HG02885 (cell line): ENCODE measurements at regions not wholly inside any gene's neighbourhood (a gene's known extent, or its start where the extent isn't known, plus 50 kb on each side); places are given as distances from the start of the nearest gene placed in this dataset.

ENCODE experiments used
- ATAC-seq: cut with Tn5 transposase; IDR thresholded peaks from one replicate; pipeline ENCODE4 v1.9.1; 2021; ENCODE audit warnings: mild to moderate bottlenecking; ENCODE audit not compliant: unreplicated experiment, poor library complexity

DNA sequence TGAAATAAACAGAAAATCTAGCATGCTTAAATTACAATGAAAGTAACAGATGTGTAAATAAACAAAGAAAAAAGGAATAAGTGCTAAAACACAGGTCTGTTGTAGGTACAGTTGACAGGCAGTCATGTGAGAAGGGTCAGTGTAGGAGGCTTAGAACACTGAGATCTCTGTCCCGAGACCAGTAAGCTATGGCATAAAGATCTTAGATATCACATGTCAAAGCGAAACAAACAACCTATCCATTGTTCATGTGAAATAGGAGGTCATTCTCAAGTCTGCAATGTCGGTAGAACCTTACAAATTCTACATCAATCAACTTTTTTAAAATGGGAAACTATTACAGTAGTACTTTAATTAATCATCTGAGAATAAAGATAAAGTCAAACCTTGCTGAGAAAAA lies 428.9 kb upstream of the ADGRL2 start:
- ATAC-seq, result no peak

DNA sequence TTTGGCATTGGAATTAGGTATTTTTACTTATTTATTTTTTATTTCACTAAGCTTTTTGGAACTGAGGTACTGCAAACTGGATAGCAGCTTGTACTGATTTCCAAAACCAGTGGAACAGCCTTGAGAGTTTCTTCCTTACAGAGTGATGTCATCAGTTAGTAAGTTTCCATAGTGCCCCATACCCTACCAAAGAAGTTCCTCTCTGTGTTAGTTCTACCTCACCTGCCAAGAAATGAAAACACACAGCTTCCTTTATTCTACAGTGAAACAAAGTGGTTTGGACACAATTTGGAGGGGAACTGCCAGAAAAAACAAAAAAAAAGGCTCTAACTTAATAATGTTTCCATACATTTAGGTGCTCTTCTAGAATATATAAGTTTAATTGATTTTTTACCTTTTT lies 430.9 kb upstream of the ADGRL2 start:
- ATAC-seq, result no peak

DNA sequence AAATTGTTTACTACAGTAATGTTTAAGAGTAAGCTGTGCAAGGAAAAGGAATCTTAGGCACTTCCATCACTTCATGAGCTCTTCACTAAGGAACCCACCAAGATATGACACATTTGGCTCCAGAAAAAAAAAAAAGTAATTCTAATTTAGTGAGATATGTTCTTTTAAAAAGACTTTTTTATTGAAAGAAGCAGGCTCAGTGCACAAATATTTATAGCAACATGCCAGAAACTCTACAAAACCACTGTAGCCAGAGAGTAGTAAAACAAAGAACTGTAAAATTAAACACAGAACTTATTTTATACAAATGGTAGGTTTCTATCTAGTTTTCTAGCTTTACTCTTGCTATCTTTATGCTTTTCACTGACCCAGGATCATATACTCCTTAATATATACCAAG lies 434.6 kb upstream of the ADGRL2 start:
- no peak for ATAC-seq

DNA sequence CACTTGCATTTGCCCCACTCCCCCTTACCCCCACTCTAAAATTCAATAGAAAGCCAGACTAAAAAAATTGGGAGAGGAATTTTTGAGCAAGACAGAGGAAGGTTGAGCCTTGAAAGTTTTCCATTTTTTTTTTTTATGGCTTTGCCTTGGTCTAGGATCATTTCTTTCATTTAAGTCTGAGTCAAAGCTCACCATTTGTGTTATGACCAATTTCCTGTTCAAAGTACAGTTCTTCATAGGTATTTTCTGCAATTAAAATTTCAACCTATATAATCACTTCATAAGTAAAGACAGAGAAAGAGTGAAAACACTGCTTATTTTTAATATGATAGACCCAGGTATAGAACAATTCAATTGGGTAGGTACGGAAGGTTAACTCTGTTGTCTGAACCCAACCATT lies 436.6 kb upstream of the ADGRL2 start:
- no peak for ATAC-seq

DNA sequence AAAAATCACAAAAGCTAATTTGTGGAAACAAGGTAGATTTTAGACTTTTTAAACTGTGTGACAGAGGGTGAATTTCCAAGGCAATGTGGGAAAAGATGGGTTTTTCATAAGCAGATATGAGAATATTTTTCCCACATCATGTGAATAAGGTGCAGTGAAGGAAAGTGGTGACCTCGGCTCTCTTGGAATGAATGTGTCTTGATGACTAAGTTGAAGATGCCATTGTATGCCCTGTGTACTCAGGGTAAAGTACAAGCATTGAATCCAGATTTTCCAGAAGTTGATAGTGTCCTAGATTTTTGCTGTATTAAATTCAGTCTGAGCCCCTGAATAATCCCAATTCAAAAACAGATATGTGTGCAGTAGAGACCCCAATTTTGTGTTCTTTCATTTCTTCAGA lies 442.6 kb upstream of the ADGRL2 start:
- ATAC-seq, result no peak

DNA sequence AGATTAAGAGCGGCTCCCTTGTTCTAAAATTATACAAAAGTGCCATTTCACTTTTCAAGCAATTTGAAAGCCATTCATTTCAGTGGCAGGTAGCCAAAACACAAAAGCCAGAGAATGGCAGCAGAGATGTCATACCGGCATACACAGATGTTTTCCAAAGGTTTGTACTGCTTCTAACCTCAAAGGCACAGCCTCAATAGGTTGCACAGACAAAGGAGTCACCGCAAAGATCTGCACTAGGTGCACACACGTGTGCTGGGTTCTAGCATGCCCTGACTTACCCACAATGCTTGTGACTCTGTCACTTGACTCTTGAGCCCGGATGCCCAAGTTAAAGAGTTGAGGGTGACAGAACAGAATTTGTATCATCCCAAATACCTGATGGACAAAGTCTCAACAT lies 448.9 kb upstream of the ADGRL2 start:
- no peak for ATAC-seq

DNA sequence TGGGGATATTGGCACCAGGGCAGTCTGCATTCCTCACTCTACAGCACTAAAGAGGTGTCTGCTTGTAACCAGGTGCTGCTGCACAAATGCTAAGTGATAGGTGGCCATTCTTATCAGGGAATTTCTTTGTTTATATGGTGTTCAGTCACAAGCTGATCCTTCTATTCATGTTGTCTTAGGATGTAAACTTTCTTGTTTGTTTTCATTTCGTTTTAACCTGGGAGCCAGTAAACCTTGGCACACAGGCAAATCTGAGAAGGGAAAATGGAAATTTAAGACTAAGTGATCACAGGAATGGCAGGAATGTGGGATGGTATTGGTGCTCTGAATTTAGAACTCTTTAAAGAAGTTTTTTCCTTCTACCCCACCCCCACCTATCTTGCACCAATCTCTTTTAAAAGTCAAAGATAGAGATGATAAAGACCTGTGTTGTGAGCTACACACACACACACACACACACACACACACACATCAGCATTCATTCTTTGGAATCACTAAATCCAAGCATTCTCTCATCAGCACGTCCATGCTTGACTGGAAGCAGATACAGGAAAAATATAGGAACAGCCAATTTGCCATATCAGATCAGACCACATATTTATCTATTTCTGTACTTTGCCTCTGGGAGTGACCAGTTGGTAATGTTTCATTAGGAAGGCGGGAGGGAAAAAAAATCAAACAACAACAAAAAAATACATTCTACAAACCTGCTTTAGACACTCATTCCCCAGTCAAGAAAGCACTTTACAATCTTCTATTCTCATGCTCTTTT lies 451.4 kb upstream of the ADGRL2 start:
- no peak for ATAC-seq

DNA sequence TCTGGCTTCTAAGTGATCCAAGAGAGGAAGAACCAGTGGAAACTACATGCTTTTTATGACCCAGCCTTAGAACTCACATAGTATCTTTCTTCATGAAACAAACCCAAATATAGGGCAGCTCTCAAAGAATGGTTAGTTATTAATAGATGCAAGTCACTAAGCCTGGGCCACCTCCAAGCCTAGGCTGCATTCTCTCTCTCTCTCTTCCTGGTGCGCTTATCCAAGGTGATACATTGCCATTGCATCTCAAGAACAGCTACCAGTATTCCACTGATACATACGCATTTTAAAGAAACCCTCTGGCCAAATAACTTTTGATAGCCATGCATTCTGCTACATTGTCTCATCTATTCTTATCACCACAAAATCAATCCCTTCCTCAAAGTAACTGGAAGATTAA lies 455.6 kb upstream of the ADGRL2 start:
- ATAC-seq, result no peak

DNA sequence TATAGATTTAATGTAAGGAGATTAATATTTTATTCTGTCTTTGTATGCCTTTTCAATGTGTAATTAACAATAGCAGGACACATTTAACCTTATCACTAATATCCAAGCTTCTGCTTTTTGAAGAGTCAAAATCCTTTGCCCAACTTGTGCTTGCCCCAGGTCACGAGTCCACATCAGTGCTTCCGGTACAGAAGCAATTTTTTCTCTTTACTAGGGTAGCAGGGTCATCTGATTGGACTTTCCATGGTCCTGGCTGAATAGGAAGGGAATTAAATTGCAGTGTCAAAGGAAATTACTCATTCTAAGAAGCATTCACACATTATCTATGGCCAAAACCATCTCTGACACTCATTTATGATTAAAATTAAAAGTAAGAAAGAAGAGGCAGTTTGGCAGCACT lies 460.5 kb upstream of the ADGRL2 start:
- ATAC-seq, result no peak

DNA sequence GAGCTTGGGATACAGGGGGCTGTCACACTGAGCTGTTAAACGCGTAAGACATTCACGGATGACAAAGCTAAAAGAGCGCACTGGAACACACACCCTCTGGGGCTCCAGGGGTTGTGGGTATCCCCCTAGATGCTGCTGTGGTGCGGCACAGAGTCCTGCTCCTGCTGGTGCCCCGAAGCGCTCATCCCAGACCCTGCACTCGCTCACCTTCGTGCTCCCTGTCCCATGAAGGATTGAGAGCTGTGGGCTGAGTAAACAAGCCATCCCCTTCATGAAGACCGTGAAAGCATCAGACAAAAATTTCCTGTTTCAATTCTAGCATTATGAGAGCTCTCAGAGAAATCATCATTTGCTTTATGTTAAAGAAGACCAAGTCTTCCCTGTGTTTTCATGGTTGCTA lies 463.5 kb upstream of the ADGRL2 start:
- no peak for ATAC-seq

DNA sequence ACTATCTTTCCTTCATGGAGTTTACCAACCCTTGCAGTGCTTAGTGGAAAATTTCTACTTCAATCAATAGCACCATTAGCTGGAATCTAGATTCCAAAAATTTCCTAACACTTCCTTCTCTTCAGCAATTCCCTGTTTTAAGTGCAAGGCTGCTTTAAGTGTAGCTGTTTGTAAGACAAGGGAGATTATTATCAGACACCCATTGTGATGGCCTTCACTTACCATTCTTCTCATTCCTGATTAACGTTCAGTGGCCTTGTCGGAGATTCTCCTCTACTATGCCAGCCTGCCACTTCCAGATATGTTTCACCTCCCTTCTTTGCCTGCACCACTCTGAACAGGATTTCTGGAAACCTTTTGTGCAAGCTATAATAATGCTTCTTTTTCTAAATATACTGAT lies 464.9 kb upstream of the ADGRL2 start:
- no peak for ATAC-seq

DNA sequence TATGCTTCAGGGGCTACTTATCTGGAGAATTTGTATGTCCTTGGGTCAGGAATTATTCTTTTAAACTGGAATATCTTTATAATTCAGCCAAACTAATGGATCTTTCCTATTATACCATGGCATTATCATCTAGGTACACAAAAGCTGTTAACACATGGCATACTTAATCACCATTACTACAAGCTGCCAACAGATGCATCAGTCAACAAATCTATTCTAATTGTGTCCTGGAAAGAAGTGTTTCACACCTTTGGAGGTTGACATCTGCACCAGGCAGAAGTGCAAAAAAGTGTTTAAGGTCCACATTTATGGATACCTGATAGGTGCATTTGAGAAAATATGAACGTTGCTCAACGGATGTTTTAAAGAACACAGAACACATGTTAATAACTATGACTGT lies 470.2 kb upstream of the ADGRL2 start:
- ATAC-seq, result no peak

DNA sequence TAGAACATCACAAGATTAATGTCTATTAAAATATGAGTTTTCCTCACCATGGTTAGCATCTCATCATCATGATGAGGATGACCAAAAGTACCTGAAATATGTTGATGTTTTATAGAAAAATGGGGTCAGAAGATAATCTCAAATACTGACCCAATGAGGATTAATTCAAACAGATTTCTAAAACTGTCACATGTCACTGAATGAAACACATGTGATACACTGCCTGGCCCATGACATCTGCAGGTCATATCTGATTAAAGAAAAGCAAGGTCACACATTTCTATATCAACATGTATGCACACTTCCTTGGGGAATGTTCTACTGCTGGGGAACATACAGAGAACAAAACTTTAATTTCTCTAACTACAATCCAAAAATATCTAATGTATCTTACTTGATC lies 470.6 kb upstream of the ADGRL2 start:
- ATAC-seq, result no peak

DNA sequence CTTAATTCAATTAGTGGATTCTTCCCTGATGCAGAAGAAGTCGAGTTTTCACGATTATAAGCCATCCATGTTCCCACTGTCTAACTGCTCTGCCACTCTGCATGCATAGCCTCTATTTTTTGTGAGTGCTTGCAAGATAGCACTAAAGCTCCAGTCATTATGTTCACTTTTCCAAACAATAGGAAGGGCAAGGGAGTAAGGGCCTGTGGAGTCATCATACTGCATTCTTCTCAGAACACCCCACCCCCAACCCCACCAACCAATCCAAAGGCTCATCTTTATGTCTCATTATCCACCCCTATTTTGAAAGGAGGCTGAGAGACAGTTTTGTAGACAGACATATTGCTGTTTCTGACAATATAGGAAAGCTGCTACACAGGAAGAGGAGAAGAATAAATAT lies 471.7 kb upstream of the ADGRL2 start:
- no peak for ATAC-seq

DNA sequence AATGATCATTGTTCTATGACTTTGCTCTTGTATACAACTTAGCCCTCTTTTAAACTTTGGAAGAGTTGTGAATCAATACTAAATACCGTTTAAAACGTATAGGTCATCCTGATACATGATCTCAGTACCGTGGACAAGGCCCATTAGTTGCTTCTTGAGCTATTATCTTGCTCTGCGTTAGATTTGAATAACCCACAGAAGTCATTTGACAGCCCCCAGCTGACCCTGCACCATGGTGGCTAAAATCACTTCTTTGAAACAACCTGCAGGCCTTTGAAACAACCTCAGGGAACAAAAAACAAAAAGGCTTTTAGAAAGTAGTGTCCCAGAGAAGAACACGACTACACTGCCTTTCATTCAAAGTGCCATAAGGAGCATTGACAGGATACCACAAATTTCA lies 473.0 kb upstream of the ADGRL2 start:
- ATAC-seq, result no peak

DNA sequence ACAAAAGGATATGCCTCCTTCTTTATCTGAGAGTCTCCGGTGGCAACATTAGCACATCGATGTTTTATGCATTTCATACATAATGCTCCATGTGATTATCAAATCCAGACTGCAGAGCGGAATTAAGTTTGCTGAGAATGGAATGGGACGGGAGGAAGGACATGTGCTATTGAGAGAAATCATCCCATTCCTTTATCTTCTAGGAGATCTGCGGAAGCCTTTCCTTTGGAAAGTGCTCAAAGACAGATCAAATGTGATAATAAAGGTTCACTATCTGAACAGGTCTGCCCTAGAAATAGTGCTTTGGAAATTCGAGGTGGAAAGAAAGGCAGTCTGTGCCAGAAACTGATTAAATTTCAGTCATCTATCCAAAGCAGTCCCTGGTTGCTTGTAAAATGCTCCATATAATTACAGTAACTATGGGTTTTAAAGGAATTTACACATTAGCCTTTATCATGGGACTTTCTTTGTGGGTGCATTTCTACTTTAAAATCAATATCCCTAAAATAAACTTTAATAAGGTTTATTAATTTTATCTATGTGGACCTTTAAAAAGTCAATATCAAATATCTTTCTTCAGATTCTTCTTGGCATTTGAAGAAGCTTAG lies 473.5 kb upstream of the ADGRL2 start:
- ATAC-seq, result no peak

DNA sequence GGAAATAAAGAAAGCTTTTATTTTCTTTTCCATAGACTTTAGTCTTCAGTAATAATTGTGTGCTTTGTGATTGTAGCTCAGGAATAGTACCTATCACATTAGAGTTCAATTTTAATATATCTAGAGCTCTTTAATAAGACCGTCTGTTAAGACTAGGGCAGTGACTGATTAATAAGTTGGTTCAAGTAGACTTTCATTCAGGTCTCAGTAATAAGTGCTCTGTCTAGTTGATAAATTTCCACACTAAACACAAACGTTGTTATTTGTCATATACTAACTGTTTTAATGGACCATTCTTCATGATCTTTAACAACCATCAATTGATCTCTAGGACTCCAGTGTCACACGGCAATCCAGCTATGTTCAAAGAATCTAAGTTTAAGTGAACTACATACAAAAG lies 474.5 kb upstream of the ADGRL2 start:
- ATAC-seq, result no peak

DNA sequence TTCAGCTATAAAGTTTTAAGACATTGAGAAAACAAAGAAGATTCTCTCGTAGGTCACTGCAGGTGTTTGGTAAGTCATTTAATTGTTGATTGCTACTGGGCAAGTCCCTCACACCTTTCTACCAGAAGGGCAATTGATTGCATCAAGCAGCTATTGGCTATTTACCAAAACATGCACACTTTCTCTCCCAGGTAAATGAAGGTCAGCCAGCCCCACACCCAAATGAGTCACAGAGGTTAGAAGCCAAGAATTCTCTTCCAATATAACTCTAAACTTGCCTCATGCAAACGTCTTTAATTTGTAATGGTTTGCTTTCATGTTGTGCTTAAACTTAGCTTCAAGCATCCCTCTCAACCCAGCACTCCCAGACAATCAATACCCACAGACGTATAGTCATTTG lies 475.3 kb upstream of the ADGRL2 start:
- ATAC-seq, result no peak

DNA sequence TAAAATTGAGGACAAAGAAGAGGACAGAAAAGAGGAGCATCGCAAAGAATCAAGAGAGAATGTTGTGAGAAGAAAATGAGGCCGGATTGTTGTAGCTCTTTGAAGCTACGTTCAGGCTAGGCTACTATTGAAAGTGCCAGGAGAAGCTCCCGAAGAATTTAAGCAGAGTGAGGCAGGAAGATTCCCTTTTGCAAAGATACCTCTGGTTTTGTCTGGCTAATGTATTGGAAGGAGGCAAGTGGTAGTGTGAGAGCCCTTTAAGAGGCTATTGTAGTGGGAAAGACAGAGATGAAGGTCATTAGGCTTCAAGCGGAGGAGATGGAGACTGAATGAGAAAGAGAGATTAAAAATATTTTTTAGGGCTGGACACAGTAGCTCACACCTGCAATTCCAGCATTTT lies 476.9 kb upstream of the ADGRL2 start:
- ATAC-seq, result no peak

DNA sequence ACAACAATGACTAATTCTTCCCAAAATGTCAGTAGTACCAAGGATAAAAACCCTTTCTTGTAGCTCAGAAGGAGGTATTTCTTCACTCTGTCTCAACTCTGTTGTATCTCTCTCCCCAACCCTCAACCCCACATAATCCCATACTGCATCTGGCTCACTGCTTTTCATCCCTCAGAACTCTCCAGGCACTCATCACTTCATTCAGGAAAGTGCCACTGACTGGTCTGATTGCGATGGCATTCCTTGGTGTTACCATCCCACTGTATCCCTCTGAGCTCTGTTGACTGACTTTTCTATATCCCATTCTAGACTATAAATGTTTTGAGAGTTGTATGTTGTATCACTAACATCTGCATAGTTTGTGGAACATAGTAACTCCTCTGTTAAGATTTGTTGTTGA lies 483.5 kb upstream of the ADGRL2 start:
- no peak for ATAC-seq

DNA sequence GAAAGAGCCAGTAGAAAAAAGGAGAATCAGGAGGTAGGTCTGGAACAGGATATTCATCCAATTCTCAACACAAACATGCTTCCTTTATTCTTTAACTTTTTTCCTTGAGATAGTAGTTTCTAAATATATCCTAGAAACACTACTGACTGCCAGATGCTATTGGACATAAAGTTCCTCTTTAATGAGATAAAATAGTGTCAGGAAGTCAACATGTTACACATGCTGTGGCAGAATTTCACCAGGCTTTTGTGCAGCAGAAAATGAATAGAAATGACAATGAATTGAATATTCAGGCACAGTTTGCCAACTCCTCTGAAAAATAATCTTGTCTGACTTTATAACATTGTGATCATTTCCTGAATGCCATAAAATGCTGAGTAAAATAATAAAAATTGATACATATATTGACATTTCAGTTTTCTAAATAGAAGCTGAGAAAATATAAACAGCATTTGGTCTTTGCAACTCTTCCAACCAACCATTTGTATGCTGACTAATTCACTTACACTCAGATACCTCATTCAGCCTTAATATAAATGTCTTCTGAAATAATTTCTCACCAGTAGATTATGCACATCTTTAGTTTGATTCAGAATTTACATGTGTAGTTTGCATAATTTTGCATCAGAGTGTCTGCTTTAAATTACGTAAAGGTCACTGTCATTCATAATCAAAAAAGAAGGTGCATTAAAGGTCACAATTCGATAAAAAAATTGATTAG lies 486.1 kb upstream of the ADGRL2 start:
- no peak for ATAC-seq

DNA sequence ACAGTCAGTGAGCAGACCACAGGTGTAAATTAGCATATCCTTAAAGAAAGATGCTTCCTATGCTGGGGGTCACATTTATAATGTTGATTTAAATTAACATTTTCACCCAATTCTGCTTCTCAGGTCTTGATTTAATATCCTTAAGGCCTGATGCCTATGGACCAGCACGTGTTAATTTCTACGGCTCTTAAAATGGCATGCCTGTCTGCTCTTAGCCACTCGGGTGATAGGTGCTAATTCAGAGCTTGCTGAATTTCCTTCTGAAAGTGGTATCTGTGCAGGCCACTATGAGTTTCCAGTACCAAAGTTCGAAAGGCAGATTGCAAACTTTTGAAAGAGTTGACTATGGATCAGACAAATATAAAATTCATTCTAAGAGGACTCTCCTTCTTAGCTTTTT lies 487.4 kb upstream of the ADGRL2 start:
- ATAC-seq, result no peak
